K562 (cell line): ENCODE measurements at regions not wholly inside any gene's neighbourhood (a gene's known extent, or its start where the extent isn't known, plus 50 kb on each side); places are given as distances from the start of the nearest gene placed in this dataset.

Experiments used
- ATAC-seq: fragments of 200-7000 bp; cut with Tn5 transposase; 3 replicates; pipeline ENCODE4 v1.9.1; 2020; ENCODE audit warnings: moderate library complexity
- BruUV-seq: library from RNA; stranded (reverse); fragments of 400-500 nt; replicated peaks from 2 replicates; lab custom pipeline; 2021; lab: Mats Ljungman, UMichigan
- CTCF ChIA-PET: fragments of 300-600 bp; formaldehyde crosslinking; extraction: SDS; loops from one replicate; lab custom pipeline; 2021; ENCODE audit warnings: low intra/inter-chr PET ratio; lab: Yijun Ruan, JAX
- POLR2A ChIA-PET: fragments of 300-600, 350-650 bp; sonication (Branson Sonifier 250); formaldehyde crosslinking; extraction: SDS; loops from one replicate; lab custom pipeline; 2021; ENCODE audit warnings: antibody characterized with exemption, inconsistent platforms; lab: Yijun Ruan, JAX
- DNase-seq, 4 experiments: peaks; one replicate each; pipeline versions ENCODE4 v3.0.0 to v3.0.0-alpha.2; 2011 to 2018; ENCODE audit warnings: low spot score in 3 of 4, mixed read lengths in 3 of 4; ENCODE audit errors: extremely low read depth in 1 of 4
- FAIRE-seq: peaks from 2 replicates; lab custom pipeline; 2011; peaks lifted over from hg19 to GRCh38; lab: Jason Lieb, UNC
- H2AFZ ChIP-seq: 2 replicates; pipeline ENCODE4 v1.6.0; 2011; ENCODE audit warnings: low read depth, low read length, control low read depth, inconsistent platforms
- H3K27ac ChIP-seq: fragments of 200-600 bp; 3 replicates; pipeline ENCODE4 v1.8.0; 2011; ENCODE audit warnings: low read depth, mild to moderate bottlenecking, control low read depth, inconsistent platforms, low read length, moderate library complexity, mixed read lengths; ENCODE audit errors: extremely low read depth
- H3K27me3 ChIP-seq, 2 experiments: fragments of 300-600 bp in 1 of 2; 2 replicates in 1 of 2; 3 replicates in 1 of 2; pipeline versions ENCODE4 v1.6.0 to v1.8.0; 2011; ENCODE audit warnings: inconsistent platforms in 2 of 2, low read length in 2 of 2, mild to moderate bottlenecking in 1 of 2, mixed read lengths in 1 of 2, moderate library complexity in 1 of 2; ENCODE audit not compliant: control insufficient read depth in 2 of 2, insufficient read depth in 2 of 2
- H3K36me3 ChIP-seq: fragments of 300-600 bp; 3 replicates; pipeline ENCODE4 v1.8.0; 2011; ENCODE audit warnings: mild to moderate bottlenecking, low read length, inconsistent platforms; ENCODE audit not compliant: control insufficient read depth, insufficient read depth
- H3K4me1 ChIP-seq, 2 experiments: fragments of 200-600 bp in 1 of 2; replicated peaks in 1 of 2; 2 replicates in 1 of 2; 3 replicates in 1 of 2; pipeline versions ENCODE4 v1.5.1 to v1.8.0; 2011; ENCODE audit warnings: inconsistent platforms in 2 of 2, low read length in 2 of 2, mild to moderate bottlenecking in 1 of 2, mixed read lengths in 1 of 2, moderate library complexity in 1 of 2; ENCODE audit not compliant: control insufficient read depth in 2 of 2, insufficient read depth in 2 of 2
- H3K4me2 ChIP-seq: 2 replicates; pipeline ENCODE4 v1.6.1; 2011; ENCODE audit warnings: low read length, control low read depth, inconsistent platforms, mixed read lengths; ENCODE audit not compliant: insufficient read depth
- H3K4me3 ChIP-seq: fragments of 200-600 bp; sonication (generic), shearing (Covaris generic); 2 replicates; pipeline ENCODE4 v1.5.1; 2016; ENCODE audit warnings: control low read depth, inconsistent platforms
- H3K79me2 ChIP-seq: fragments of 200-600 bp; 3 replicates; pipeline ENCODE4 v1.8.0; 2011; ENCODE audit warnings: low read length, inconsistent platforms; ENCODE audit not compliant: control insufficient read depth, insufficient read depth
- H3K9ac ChIP-seq, 2 experiments: 2 replicates each; pipeline versions ENCODE4 v1.6.0 to v1.6.1; 2011; ENCODE audit warnings: low read depth in 2 of 2, low read length in 2 of 2, control low read depth in 1 of 2, inconsistent platforms in 1 of 2, mild to moderate bottlenecking in 1 of 2, mixed read lengths in 1 of 2; ENCODE audit not compliant: insufficient read depth in 1 of 2
- H3K9me1 ChIP-seq: one replicate; pipeline ENCODE4 v1.6.0; 2011; ENCODE audit warnings: inconsistent platforms, mild to moderate bottlenecking, low read length, moderate library complexity; ENCODE audit not compliant: control insufficient read depth, insufficient read depth
- H3K9me3 ChIP-seq: replicated peaks from 2 replicates; pipeline ENCODE4 v1.5.1; 2011; ENCODE audit warnings: low read depth, low read length, inconsistent platforms; ENCODE audit not compliant: control insufficient read depth, insufficient read depth
- H4K20me1 ChIP-seq: replicated peaks from 2 replicates; pipeline ENCODE4 v1.6.1; 2011; ENCODE audit warnings: low read length, inconsistent platforms, mixed read lengths; ENCODE audit not compliant: control insufficient read depth, insufficient read depth
- YY1 ChIP-seq, 3 experiments: IDR thresholded peaks; 2 replicates each; pipeline ENCODE4 v1.6.1; 2011; ENCODE audit warnings: low read length in 2 of 3, mild to moderate bottlenecking in 2 of 3, moderate library complexity in 2 of 3, borderline replicate concordance in 1 of 3, control low read depth in 1 of 3, low read depth in 1 of 3; ENCODE audit not compliant: insufficient read depth in 3 of 3, insufficient replicate concordance in 2 of 3, control insufficient read depth in 1 of 3, insufficient read length in 1 of 3; ENCODE audit errors: extremely low read depth in 1 of 3
- WGBS: fragments of 100-300 bp; shearing (Covaris generic); methylation state at CpG from one replicate; pipeline ENCODE4 v1.1.6; 2016; ENCODE audit warnings: low coverage, mixed read lengths; ENCODE audit not compliant: insufficient coverage; ENCODE audit errors: missing lambda C conversion rate; 5-methylcytosine and 5-hydroxymethylcytosine counted together
- in situ Hi-C: fragments of 300-500 bp; cut with MboI; formaldehyde crosslinking; loops from 4 replicates; pipeline ENCODE4 v1.15.0; 2018; ENCODE audit warnings: inconsistent platforms, mixed read lengths
- intact Hi-C: fragments of 100-400 bp; cut with micrococcal nuclease; formaldehyde crosslinking; loops from 2 replicates; pipeline ENCODE4 v1.14.2; 2022
- TF ChIP-seq, protein P1 (sequence below): fragments of 450-650 bp; IDR thresholded peaks from 2 replicates; pipeline ENCODE4 v1.6.1; 2016; ENCODE audit warnings: borderline replicate concordance
- TF ChIP-seq, protein P2 (sequence below): fragments of 450-650 bp; IDR thresholded peaks from 2 replicates; pipeline ENCODE4 v1.6.1; 2016; ENCODE audit warnings: mild to moderate bottlenecking, moderate library complexity
- TF ChIP-seq, protein P3 (sequence below): fragments of 450-650 bp; IDR thresholded peaks from 2 replicates; pipeline ENCODE4 v1.7.0; 2016; ENCODE audit warnings: borderline replicate concordance

DNA sequence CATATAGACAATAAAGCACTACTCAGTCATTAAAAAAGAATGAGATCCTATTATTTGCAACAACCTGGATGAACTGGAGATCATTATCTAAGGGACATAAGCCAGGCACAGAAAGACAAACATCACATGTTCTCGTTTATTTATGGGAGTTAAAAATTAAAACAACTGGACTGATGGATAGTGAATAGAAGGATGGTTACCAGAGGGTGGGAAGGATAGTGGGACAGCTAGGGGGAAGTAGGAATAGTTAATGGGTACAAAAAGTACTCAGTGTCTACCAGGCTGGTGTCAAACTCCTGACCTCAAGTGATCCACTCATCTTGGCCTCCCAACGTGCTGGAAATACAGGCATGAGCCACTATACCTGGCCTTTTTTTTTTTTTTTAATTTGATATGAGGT lies 56.7 kb upstream of the KTN1 start:
- no peaks in the 10 kb centered on the region for H3K27me3 ChIP-seq
- H3K27ac ChIP-seq, result no peak overlapping the region
- H3K79me2 ChIP-seq, result no peaks in the 10 kb centered on the region
- intact Hi-C loops (no loop called here), in situ Hi-C loops (no loop called here)
- no peaks in the 10 kb centered on the region for H3K4me1 ChIP-seq
- H3K4me2 ChIP-seq, result no peak overlapping the region
- POLR2A ChIA-PET, result no interaction called here
- no peak overlapping the region for H3K4me3 ChIP-seq
- H3K9ac ChIP-seq, result no peak overlapping the region
- DNase-seq (no peak), FAIRE-seq (no peak), ATAC-seq (no peak)
- BruUV-seq, result no TSS peak
- no peaks in the 10 kb centered on the region for H3K9me3 ChIP-seq
- no peaks in the 10 kb centered on the region for H3K36me3 ChIP-seq
- H4K20me1 ChIP-seq, result no peaks in the 10 kb centered on the region
- H2AFZ ChIP-seq, result no peak overlapping the region
- CTCF ChIA-PET, result no interaction called here
- 0% methylated on average over 1 of the region's 2 CpGs for WGBS
- no peaks in the 10 kb centered on the region for H3K9me1 ChIP-seq
- TF ChIP-seq, protein P1, sequence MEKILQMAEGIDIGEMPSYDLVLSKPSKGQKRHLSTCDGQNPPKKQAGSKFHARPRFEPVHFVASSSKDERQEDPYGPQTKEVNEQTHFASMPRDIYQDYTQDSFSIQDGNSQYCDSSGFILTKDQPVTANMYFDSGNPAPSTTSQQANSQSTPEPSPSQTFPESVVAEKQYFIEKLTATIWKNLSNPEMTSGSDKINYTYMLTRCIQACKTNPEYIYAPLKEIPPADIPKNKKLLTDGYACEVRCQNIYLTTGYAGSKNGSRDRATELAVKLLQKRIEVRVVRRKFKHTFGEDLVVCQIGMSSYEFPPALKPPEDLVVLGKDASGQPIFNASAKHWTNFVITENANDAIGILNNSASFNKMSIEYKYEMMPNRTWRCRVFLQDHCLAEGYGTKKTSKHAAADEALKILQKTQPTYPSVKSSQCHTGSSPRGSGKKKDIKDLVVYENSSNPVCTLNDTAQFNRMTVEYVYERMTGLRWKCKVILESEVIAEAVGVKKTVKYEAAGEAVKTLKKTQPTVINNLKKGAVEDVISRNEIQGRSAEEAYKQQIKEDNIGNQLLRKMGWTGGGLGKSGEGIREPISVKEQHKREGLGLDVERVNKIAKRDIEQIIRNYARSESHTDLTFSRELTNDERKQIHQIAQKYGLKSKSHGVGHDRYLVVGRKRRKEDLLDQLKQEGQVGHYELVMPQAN, result no peak
- no peak for TF ChIP-seq YY1 (IDR thresholded peaks at IDR 0.05; ENCODE audit: borderline replicate concordance in 1 of 3, control insufficient read depth in 1 of 3, extremely low read depth in 1 of 3, insufficient read depth in 3 of 3, insufficient read length in 1 of 3, insufficient replicate concordance in 2 of 3, low read depth in 1 of 3, low read length in 2 of 3)
- TF ChIP-seq, protein P2, sequence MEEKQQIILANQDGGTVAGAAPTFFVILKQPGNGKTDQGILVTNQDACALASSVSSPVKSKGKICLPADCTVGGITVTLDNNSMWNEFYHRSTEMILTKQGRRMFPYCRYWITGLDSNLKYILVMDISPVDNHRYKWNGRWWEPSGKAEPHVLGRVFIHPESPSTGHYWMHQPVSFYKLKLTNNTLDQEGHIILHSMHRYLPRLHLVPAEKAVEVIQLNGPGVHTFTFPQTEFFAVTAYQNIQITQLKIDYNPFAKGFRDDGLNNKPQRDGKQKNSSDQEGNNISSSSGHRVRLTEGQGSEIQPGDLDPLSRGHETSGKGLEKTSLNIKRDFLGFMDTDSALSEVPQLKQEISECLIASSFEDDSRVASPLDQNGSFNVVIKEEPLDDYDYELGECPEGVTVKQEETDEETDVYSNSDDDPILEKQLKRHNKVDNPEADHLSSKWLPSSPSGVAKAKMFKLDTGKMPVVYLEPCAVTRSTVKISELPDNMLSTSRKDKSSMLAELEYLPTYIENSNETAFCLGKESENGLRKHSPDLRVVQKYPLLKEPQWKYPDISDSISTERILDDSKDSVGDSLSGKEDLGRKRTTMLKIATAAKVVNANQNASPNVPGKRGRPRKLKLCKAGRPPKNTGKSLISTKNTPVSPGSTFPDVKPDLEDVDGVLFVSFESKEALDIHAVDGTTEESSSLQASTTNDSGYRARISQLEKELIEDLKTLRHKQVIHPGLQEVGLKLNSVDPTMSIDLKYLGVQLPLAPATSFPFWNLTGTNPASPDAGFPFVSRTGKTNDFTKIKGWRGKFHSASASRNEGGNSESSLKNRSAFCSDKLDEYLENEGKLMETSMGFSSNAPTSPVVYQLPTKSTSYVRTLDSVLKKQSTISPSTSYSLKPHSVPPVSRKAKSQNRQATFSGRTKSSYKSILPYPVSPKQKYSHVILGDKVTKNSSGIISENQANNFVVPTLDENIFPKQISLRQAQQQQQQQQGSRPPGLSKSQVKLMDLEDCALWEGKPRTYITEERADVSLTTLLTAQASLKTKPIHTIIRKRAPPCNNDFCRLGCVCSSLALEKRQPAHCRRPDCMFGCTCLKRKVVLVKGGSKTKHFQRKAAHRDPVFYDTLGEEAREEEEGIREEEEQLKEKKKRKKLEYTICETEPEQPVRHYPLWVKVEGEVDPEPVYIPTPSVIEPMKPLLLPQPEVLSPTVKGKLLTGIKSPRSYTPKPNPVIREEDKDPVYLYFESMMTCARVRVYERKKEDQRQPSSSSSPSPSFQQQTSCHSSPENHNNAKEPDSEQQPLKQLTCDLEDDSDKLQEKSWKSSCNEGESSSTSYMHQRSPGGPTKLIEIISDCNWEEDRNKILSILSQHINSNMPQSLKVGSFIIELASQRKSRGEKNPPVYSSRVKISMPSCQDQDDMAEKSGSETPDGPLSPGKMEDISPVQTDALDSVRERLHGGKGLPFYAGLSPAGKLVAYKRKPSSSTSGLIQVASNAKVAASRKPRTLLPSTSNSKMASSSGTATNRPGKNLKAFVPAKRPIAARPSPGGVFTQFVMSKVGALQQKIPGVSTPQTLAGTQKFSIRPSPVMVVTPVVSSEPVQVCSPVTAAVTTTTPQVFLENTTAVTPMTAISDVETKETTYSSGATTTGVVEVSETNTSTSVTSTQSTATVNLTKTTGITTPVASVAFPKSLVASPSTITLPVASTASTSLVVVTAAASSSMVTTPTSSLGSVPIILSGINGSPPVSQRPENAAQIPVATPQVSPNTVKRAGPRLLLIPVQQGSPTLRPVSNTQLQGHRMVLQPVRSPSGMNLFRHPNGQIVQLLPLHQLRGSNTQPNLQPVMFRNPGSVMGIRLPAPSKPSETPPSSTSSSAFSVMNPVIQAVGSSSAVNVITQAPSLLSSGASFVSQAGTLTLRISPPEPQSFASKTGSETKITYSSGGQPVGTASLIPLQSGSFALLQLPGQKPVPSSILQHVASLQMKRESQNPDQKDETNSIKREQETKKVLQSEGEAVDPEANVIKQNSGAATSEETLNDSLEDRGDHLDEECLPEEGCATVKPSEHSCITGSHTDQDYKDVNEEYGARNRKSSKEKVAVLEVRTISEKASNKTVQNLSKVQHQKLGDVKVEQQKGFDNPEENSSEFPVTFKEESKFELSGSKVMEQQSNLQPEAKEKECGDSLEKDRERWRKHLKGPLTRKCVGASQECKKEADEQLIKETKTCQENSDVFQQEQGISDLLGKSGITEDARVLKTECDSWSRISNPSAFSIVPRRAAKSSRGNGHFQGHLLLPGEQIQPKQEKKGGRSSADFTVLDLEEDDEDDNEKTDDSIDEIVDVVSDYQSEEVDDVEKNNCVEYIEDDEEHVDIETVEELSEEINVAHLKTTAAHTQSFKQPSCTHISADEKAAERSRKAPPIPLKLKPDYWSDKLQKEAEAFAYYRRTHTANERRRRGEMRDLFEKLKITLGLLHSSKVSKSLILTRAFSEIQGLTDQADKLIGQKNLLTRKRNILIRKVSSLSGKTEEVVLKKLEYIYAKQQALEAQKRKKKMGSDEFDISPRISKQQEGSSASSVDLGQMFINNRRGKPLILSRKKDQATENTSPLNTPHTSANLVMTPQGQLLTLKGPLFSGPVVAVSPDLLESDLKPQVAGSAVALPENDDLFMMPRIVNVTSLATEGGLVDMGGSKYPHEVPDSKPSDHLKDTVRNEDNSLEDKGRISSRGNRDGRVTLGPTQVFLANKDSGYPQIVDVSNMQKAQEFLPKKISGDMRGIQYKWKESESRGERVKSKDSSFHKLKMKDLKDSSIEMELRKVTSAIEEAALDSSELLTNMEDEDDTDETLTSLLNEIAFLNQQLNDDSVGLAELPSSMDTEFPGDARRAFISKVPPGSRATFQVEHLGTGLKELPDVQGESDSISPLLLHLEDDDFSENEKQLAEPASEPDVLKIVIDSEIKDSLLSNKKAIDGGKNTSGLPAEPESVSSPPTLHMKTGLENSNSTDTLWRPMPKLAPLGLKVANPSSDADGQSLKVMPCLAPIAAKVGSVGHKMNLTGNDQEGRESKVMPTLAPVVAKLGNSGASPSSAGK, result no peak
- TF ChIP-seq, protein P3, sequence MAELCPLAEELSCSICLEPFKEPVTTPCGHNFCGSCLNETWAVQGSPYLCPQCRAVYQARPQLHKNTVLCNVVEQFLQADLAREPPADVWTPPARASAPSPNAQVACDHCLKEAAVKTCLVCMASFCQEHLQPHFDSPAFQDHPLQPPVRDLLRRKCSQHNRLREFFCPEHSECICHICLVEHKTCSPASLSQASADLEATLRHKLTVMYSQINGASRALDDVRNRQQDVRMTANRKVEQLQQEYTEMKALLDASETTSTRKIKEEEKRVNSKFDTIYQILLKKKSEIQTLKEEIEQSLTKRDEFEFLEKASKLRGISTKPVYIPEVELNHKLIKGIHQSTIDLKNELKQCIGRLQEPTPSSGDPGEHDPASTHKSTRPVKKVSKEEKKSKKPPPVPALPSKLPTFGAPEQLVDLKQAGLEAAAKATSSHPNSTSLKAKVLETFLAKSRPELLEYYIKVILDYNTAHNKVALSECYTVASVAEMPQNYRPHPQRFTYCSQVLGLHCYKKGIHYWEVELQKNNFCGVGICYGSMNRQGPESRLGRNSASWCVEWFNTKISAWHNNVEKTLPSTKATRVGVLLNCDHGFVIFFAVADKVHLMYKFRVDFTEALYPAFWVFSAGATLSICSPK, result no peak
